MM.1S (cell line): ENCODE measurements at regions not wholly inside any gene's neighbourhood (a gene's known extent, or its start where the extent isn't known, plus 50 kb on each side); places are given as distances from the start of the nearest gene placed in this dataset.
A peak's percentile ranks its signal among the peaks of the same experiment; 100 is the strongest.

Source experiments
- DNase-seq: peaks from one replicate; pipeline ENCODE4 v3.0.0-alpha.2; 2015
- H2AFZ ChIP-seq: fragments of 300-600 bp; sonication (generic); 2 replicates; pipeline ENCODE4 v1.6.0; 2016; ENCODE audit warnings: antibody characterized with exemption, low read length
- H3F3A ChIP-seq: fragments of 300-600 bp; sonication (generic); 2 replicates; pipeline ENCODE4 v1.6.1; 2016; ENCODE audit warnings: mild to moderate bottlenecking, antibody characterized with exemption, low read length, moderate library complexity, mixed read lengths; ENCODE audit not compliant: insufficient read depth
- H3K27ac ChIP-seq: fragments of 300-600 bp; sonication (generic); 2 replicates; pipeline ENCODE4 v1.5.1; 2016; ENCODE audit warnings: mild to moderate bottlenecking, low read length
- H3K27me3 ChIP-seq: fragments of 300-600 bp; sonication (generic); replicated peaks from 2 replicates; pipeline ENCODE4 v1.6.0; 2016; ENCODE audit warnings: low read length; ENCODE audit not compliant: insufficient read depth
- H3K36me3 ChIP-seq: fragments of 300-600 bp; sonication (generic); replicated peaks from 2 replicates; pipeline ENCODE4 v1.6.1; 2016; ENCODE audit warnings: mild to moderate bottlenecking, low read length, mixed read lengths; ENCODE audit not compliant: insufficient read depth
- H3K4me1 ChIP-seq: fragments of 300-600 bp; sonication (generic); 2 replicates; pipeline ENCODE4 v1.6.1; 2016; ENCODE audit warnings: low read length, mixed read lengths
- H3K4me2 ChIP-seq: fragments of 300-600 bp; sonication (generic); 2 replicates; pipeline ENCODE4 v1.6.0; 2016; ENCODE audit warnings: low read depth, low read length
- H3K4me3 ChIP-seq: fragments of 300-600 bp; sonication (generic); 2 replicates; pipeline ENCODE4 v1.5.1; 2016; ENCODE audit warnings: low read length, mixed read lengths
- H3K79me2 ChIP-seq: fragments of 300-600 bp; sonication (generic); 2 replicates; pipeline ENCODE4 v1.6.1; 2016; ENCODE audit warnings: mixed run types, low read length, mixed read lengths
- H3K9ac ChIP-seq: fragments of 300-600 bp; sonication (generic); 2 replicates; pipeline ENCODE4 v1.6.1; 2016; ENCODE audit warnings: low read length, mixed read lengths
- H3K9me2 ChIP-seq: fragments of 300-600 bp; sonication (generic); replicated peaks from 2 replicates; pipeline ENCODE4 v1.6.1; 2016; ENCODE audit warnings: mild to moderate bottlenecking, low read length, mixed read lengths; ENCODE audit not compliant: insufficient read depth
- H3K9me3 ChIP-seq: fragments of 300-600 bp; sonication (generic); replicated peaks from 2 replicates; pipeline ENCODE4 v1.6.1; 2016; ENCODE audit warnings: mild to moderate bottlenecking, low read length, mixed read lengths; ENCODE audit not compliant: insufficient read depth
- H4K20me1 ChIP-seq: fragments of 300-600 bp; sonication (generic); 2 replicates; pipeline ENCODE4 v1.6.1; 2016; ENCODE audit warnings: mild to moderate bottlenecking, low read length, moderate library complexity, mixed read lengths; ENCODE audit not compliant: insufficient read depth
- CTCF ChIP-seq: fragments of 300-600 bp; sonication (generic); IDR thresholded peaks from 2 replicates; pipeline ENCODE4 v1.5.1; 2016; ENCODE audit warnings: antibody characterized with exemption, low read length, mixed read lengths
- EZH2 ChIP-seq: fragments of 300-600 bp; sonication (generic); optimal IDR thresholded peaks from 2 replicates; pipeline ENCODE3; 2017; ENCODE audit warnings: low read depth, mild to moderate bottlenecking, antibody characterized with exemption, low read length, mixed read lengths
- EZH2phosphoT487 ChIP-seq: fragments of 300-600 bp; sonication (generic); IDR thresholded peaks from 2 replicates; pipeline ENCODE4 v1.6.1; 2018; ENCODE audit warnings: antibody characterized with exemption, low read length

GRCh38 chr5:2993301-2993700 is 241.8 kb upstream of the IRX2 start:
- no peak overlapping the region for H3K4me3 ChIP-seq
- no peaks in the 10 kb centered on the region for H3K36me3 ChIP-seq
- no peak overlapping the region for H3K27ac ChIP-seq
- H3K4me1 ChIP-seq: no peaks in the 10 kb centered on the region
- H3K9me3 ChIP-seq: no peaks in the 10 kb centered on the region
- H3F3A ChIP-seq: no peaks in the 10 kb centered on the region
- DNase-seq: no peak
- no peak overlapping the region for H3K4me2 ChIP-seq
- H4K20me1 ChIP-seq: no peaks in the 10 kb centered on the region
- no peaks in the 10 kb centered on the region for H3K79me2 ChIP-seq
- H3K9me2 ChIP-seq: no peaks in the 10 kb centered on the region
- no peak overlapping the region for H3K9ac ChIP-seq
- no peaks in the 10 kb centered on the region for H3K27me3 ChIP-seq
- TF ChIP-seq CTCF: no peak
- H2AFZ ChIP-seq: no peak overlapping the region

- H3K4me3 ChIP-seq: no peak overlapping the region
- H4K20me1 ChIP-seq: no peaks in the 10 kb centered on the region
- no peaks in the 10 kb centered on the region for H3K36me3 ChIP-seq
- no peaks in the 10 kb centered on the region for H3F3A ChIP-seq
- H3K79me2 ChIP-seq: no peaks in the 10 kb centered on the region
- no peak for DNase-seq
- no peak overlapping the region for H3K4me2 ChIP-seq
- no peaks in the 10 kb centered on the region for H3K9me3 ChIP-seq
- TF ChIP-seq EZH2phosphoT487 (no peak), EZH2 (no peak)
- H3K9ac ChIP-seq: no peak overlapping the region
- H2AFZ ChIP-seq: no peak overlapping the region
- H3K9me2 ChIP-seq: no peaks in the 10 kb centered on the region
- no peak overlapping the region for H3K27ac ChIP-seq
- H3K4me1 ChIP-seq: no peaks in the 10 kb centered on the region
- H3K27me3 ChIP-seq: no peaks in the 10 kb centered on the region
Measured at GRCh38 chr5:2992806-2993205, 241.3 kb upstream of the IRX2 start.

GRCh38 chr5:2991884-2992283 is 240.4 kb upstream of the IRX2 start:
- Histone ChIP-seq H3K9me2 (no peaks in the 10 kb centered on the region), H3K4me2 (no peak overlapping the region), H2AFZ (0 out of 2 replicates have a peak overlapping the region, but pooled peaks have one; percentile 16), H3K4me1 (no peaks in the 10 kb centered on the region), H3K4me3 (no peak overlapping the region), H3K27ac (no peak overlapping the region), H4K20me1 (no peaks in the 10 kb centered on the region), H3K9me3 (no peaks in the 10 kb centered on the region), H3F3A (no peaks in the 10 kb centered on the region), H3K36me3 (no peaks in the 10 kb centered on the region), H3K79me2 (no peaks in the 10 kb centered on the region), H3K9ac (no peak overlapping the region), H3K27me3 (no peaks in the 10 kb centered on the region)
- TF ChIP-seq EZH2: no peak
- no peak for TF ChIP-seq EZH2phosphoT487
- TF ChIP-seq CTCF: no peak
- DNase-seq: no peak

- H3K4me1 ChIP-seq: no peaks in the 10 kb centered on the region
- no peaks in the 10 kb centered on the region for H3K27me3 ChIP-seq
- no peak overlapping the region for H3K27ac ChIP-seq
- no peak for DNase-seq
- no peaks in the 10 kb centered on the region for H3K9me2 ChIP-seq
- H3K9ac ChIP-seq: no peak overlapping the region
- no peak overlapping the region for H3K4me2 ChIP-seq
- TF ChIP-seq EZH2 (no peak), EZH2phosphoT487 (no peak), CTCF (no peak)
- H3K9me3 ChIP-seq: no peaks in the 10 kb centered on the region
- no peaks in the 10 kb centered on the region for H3F3A ChIP-seq
- H2AFZ ChIP-seq: no peak overlapping the region
- H3K4me3 ChIP-seq: no peak overlapping the region
- H4K20me1 ChIP-seq: no peaks in the 10 kb centered on the region
- H3K79me2 ChIP-seq: no peaks in the 10 kb centered on the region
- no peaks in the 10 kb centered on the region for H3K36me3 ChIP-seq
Measured at GRCh38 chr5:2989517-2989916, 238.0 kb upstream of the IRX2 start.
